ENCODE measurements at regions not wholly inside any gene's neighbourhood (a gene's known extent, or its start where the extent isn't known, plus 50 kb on each side); places are given as distances from the start of the nearest gene placed in this dataset.

GRCh38 chr2:192467953-192468660, 273.4 kb upstream of the TMEFF2 start:
- no peaks in the 10 kb centered on the region for H3K27me3 ChIP-seq (replicated peaks in 1 of 4; ENCODE audit: control extremely low read depth in 1 of 4, control insufficient read depth in 3 of 4, insufficient read depth in 4 of 4, low read length in 3 of 4)

GRCh38 chr2:192465141-192465540, 270.4 kb upstream of the TMEFF2 start:
- Histone ChIP-seq H3K4me3 (ENCODE audit: control extremely low read depth in 1 of 5, extremely low read depth in 1 of 5, insufficient read depth in 1 of 5, low read depth in 2 of 5, low read length in 4 of 5) (no peak overlapping the region), H3K36me3 (replicated peaks in 1 of 2; ENCODE audit: control extremely low read depth in 1 of 2, control insufficient read depth in 1 of 2, extremely low read depth in 1 of 2, insufficient read depth in 2 of 2, low read length in 1 of 2) (no peaks in the 10 kb centered on the region), H3K9ac (ENCODE audit: low read length) (no peak overlapping the region), H3K4me2 (replicated peaks; ENCODE audit: low read depth, low read length, poor library complexity, severe bottlenecking) (no peak overlapping the region), H4K20me1 (ENCODE audit: control insufficient read depth, insufficient read depth, low read length, poor library complexity, severe bottlenecking) (no peaks in the 10 kb centered on the region), H2AFZ (ENCODE audit: insufficient read depth, low read depth, low read length, poor library complexity, severe bottlenecking) (no peak overlapping the region), H3K79me2 (ENCODE audit: control insufficient read depth, insufficient read depth, low read length) (no peaks in the 10 kb centered on the region), H3K27me3 (replicated peaks in 1 of 4; ENCODE audit: control extremely low read depth in 1 of 4, control insufficient read depth in 3 of 4, insufficient read depth in 4 of 4, low read length in 3 of 4) (no peaks in the 10 kb centered on the region), H3K4me1 (ENCODE audit: control insufficient read depth in 2 of 2, insufficient read depth in 2 of 2, low read length in 2 of 2) (no peaks in the 10 kb centered on the region), H3K27ac (ENCODE audit: low read length in 2 of 2) (no peak overlapping the region), H3K9me3 (ENCODE audit: control extremely low read depth in 1 of 3, control insufficient read depth in 2 of 3, insufficient read depth in 1 of 3, low read length in 2 of 3) (no peaks in the 10 kb centered on the region)
- TF ChIP-seq EZH2 (IDR thresholded peaks at IDR 0.05; ENCODE audit: borderline replicate concordance, insufficient read depth, low read depth, low read length, poor library complexity, severe bottlenecking) (no peak), CTCF (IDR thresholded peaks at IDR 0.05) (no peak)
- Mint-ChIP-seq H3K9me3 (ENCODE audit: insufficient read depth) (no peaks in the 10 kb centered on the region), H3K27ac (no peak overlapping the region), H3K4me3 (no peak overlapping the region), H3K4me1 (no peaks in the 10 kb centered on the region), H3K27me3 (no peaks in the 10 kb centered on the region)
- DNase-seq (no peak), ATAC-seq (ENCODE audit: low read depth) (no peak)
- ChIA-PET POLR2A (no interaction called here), CTCF (no interaction called here)
- WGBS (ENCODE audit: insufficient coverage), result no CpG with 5 or more reads among the region's 1 CpG
- intact Hi-C loops (cut with micrococcal nuclease), result no loop called here

More at GRCh38 chr2:192467953-192468660, 273.4 kb upstream of the TMEFF2 start:
- no peaks in the 10 kb centered on the region for H3K27me3 Mint-ChIP-seq
- Histone ChIP-seq H2AFZ (ENCODE audit: insufficient read depth, low read depth, low read length, poor library complexity, severe bottlenecking) (no peak overlapping the region), H3K79me2 (ENCODE audit: control insufficient read depth, insufficient read depth, low read length) (no peaks in the 10 kb centered on the region), H3K9me3 (ENCODE audit: control extremely low read depth in 1 of 3, control insufficient read depth in 2 of 3, insufficient read depth in 1 of 3, low read length in 2 of 3) (no peaks in the 10 kb centered on the region), H3K9ac (ENCODE audit: low read length) (no peak overlapping the region), H3K36me3 (replicated peaks in 1 of 2; ENCODE audit: control extremely low read depth in 1 of 2, control insufficient read depth in 1 of 2, extremely low read depth in 1 of 2, insufficient read depth in 2 of 2, low read length in 1 of 2) (no peaks in the 10 kb centered on the region), H4K20me1 (ENCODE audit: control insufficient read depth, insufficient read depth, low read length, poor library complexity, severe bottlenecking) (no peaks in the 10 kb centered on the region), H3K4me1 (ENCODE audit: control insufficient read depth in 2 of 2, insufficient read depth in 2 of 2, low read length in 2 of 2) (no peaks in the 10 kb centered on the region), H3K4me2 (replicated peaks; ENCODE audit: low read depth, low read length, poor library complexity, severe bottlenecking) (no peak overlapping the region), H3K27ac (ENCODE audit: low read length in 2 of 2) (no peak overlapping the region), H3K4me3 (ENCODE audit: control extremely low read depth in 1 of 5, extremely low read depth in 1 of 5, insufficient read depth in 1 of 5, low read depth in 2 of 5, low read length in 4 of 5) (no peak overlapping the region)
- TF ChIP-seq EZH2 (IDR thresholded peaks at IDR 0.05; ENCODE audit: borderline replicate concordance, insufficient read depth, low read depth, low read length, poor library complexity, severe bottlenecking), result no peak
- TF ChIP-seq CTCF (IDR thresholded peaks at IDR 0.05), result no peak
- no peaks in the 10 kb centered on the region for H3K9me3 Mint-ChIP-seq (ENCODE audit: insufficient read depth)
- WGBS (ENCODE audit: insufficient coverage), result no CpG with 5 or more reads among the region's 4 CpGs
- ATAC-seq (ENCODE audit: low read depth) (no peak), DNase-seq (no peak)
- H3K27ac Mint-ChIP-seq, result no peak overlapping the region
- H3K4me1 Mint-ChIP-seq, result no peaks in the 10 kb centered on the region
- intact Hi-C loops (cut with micrococcal nuclease), result no loop called here
- CTCF ChIA-PET, result no interaction called here
- POLR2A ChIA-PET, result no interaction called here
- no peak overlapping the region for H3K4me3 Mint-ChIP-seq

All from B cell (primary cell).